Right ventricle myocardium inferior (tissue), 1 donor: ENCODE measurements at regions not wholly inside any gene's neighbourhood (a gene's known extent, or its start where the extent isn't known, plus 50 kb on each side); places are given as distances from the start of the nearest gene placed in this dataset.

Source experiments
- ATAC-seq: fragments of 200-7000 bp; cut with Tn5 transposase; one replicate; pipeline ENCODE4 v1.9.1; 2020; ENCODE audit warnings: mild to moderate bottlenecking, moderate library complexity
- DNase-seq: peaks from one replicate; pipeline ENCODE4 v3.0.0; 2021; ENCODE audit errors: missing footprints
- intact Hi-C: fragments of 100-400 bp; cut with DNase I; formaldehyde crosslinking; loops from one replicate; pipeline ENCODE4 v1.11.0; 2022
- donor health status: DM: no; HTN: yes; CAD: no; lungs with severe emphysema.

DNA sequence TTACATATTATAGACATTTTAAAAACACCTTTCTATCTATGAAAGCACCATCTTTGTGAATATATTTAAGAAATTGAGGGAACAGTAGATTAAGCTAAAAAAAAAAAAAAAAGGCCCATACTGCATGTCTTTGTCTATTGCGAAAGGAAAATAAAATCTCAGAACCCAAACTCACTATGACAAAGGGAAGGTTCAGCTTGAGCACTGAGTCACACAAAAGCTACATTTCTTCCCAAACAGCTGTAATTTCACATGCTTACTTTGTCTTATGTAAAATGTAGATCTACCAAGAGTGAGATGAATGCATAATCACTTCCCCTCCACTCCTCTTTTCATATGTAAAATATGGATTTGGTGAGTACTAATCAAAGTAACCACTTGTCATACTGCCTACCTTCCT is 640.1 kb upstream of the KLF12 start:
- intact Hi-C loops = no loop called here
- ATAC-seq (no peak), DNase-seq (no peak)

GRCh38 chr13:74773248-74773647 is 639.0 kb upstream of the KLF12 start:
- DNase-seq = no peak
- ATAC-seq = no peak
- intact Hi-C loops = no loop called here

GRCh38 chr13:74771964-74772363 is 637.8 kb upstream of the KLF12 start:
- ATAC-seq (no peak), DNase-seq (no peak)
- intact Hi-C loops = no loop called here

DNA sequence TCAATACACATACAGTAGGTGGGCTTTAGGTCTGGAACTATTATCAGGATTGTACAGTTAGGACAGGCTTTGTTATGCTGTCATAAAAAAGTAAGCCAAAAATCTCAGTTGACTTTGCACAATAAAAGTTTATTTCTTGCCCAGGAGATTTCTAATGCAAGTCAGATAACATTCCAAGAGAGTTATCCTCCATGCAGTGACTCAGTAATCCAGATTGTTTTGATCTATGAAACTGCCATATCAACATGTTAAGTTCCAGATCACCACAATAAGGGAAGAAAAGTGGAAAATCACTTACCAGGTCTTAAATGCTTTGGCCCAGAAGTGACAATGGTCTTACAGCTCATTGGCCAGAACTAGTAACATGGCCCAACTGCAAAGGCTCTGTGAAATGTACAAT is 636.2 kb upstream of the KLF12 start:
- no peak for DNase-seq
- peak; percentile 31 for ATAC-seq
- intact Hi-C loops = no loop called here

GRCh38 chr13:74769333-74769732 is 635.1 kb upstream of the KLF12 start:
- intact Hi-C loops = no loop called here
- DNase-seq (no peak), ATAC-seq (no peak)

DNA sequence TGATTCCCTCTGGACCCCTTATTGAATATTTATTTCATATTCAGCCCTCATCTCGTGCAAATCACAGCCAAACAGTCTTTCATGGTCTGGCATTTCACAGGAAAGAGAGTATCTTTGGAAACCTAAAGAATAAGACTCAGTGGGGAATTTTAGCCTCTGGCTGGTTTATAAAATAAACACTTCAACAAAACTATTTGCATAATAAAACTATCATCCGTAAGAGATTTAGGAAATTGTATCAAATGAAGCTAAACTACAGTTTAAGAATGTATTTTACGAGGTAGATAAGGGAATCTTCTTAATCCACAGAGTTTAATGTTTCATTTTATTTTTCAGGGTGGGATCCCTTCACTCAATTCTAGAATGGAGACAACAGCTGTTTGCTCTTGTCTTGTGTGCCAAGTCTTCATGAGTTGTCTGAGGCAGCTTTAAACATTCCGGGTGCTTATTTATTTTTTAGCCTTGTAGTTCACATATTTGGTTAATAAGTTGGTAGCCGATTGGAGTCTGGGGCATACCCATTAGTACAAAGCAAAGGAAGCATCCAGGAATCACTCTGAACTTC is 634.4 kb upstream of the KLF12 start:
- no peak for DNase-seq
- ATAC-seq = no peak
- intact Hi-C loops = no loop called here

- intact Hi-C loops = no loop called here
- no peak for ATAC-seq
- no peak for DNase-seq
Measured at GRCh38 chr13:74767050-74767449, 632.8 kb upstream of the KLF12 start.

GRCh38 chr13:74765955-74766354 is 631.8 kb upstream of the KLF12 start:
- ATAC-seq (no peak), DNase-seq (no peak)
- intact Hi-C loops = no loop called here

GRCh38 chr13:74761801-74762757 is 627.9 kb upstream of the KLF12 start:
- ATAC-seq (no peak), DNase-seq (no peak)
- intact Hi-C loops = no loop called here

- DNase-seq (no peak), ATAC-seq (no peak)
- intact Hi-C loops = no loop called here
Measured at GRCh38 chr13:74758188-74758587, 624.0 kb upstream of the KLF12 start.

- intact Hi-C loops = no loop called here
- ATAC-seq = no peak
Measured at GRCh38 chr13:74755065-74755464, 620.9 kb upstream of the KLF12 start.

GRCh38 chr13:74751739-74752138 is 617.5 kb upstream of the KLF12 start:
- DNase-seq (peak; percentile 42), ATAC-seq (no peak)
- intact Hi-C loops = no loop called here

More at GRCh38 chr13:74755065-74755464, 620.9 kb upstream of the KLF12 start:
- DNase-seq = no peak

GRCh38 chr13:74747186-74747955 is 613.2 kb upstream of the KLF12 start:
- intact Hi-C loops = no loop called here
- ATAC-seq = no peak
- DNase-seq = no peak

DNA sequence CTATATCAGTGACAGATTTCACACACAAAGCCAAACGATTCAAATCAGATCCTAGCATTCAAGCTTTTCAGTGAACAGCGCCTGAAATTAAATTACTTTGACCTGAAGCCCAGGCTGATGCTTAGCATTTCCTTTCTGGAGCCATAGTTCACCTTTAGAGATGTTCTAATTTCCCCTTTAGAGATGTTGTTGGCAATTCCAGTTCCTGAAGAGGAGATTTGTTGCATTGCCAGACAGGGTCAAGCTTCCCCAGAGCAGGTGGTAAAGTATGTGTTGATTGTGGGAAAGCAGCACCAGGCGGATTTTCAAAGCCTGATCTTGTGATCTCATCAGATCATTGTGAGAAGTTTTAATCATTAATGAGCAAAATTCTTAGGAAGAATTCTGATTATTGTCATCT is 609.8 kb upstream of the KLF12 start:
- intact Hi-C loops = no loop called here
- DNase-seq (no peak), ATAC-seq (no peak)

GRCh38 chr13:74741732-74742131 is 607.5 kb upstream of the KLF12 start:
- DNase-seq = no peak
- no peak for ATAC-seq
- intact Hi-C loops = no loop called here

- intact Hi-C loops = no loop called here
- no peak for DNase-seq
- no peak for ATAC-seq
Measured at GRCh38 chr13:74732736-74733385, 598.7 kb upstream of the KLF12 start.

GRCh38 chr13:74731731-74732130 is 597.5 kb upstream of the KLF12 start:
- ATAC-seq (no peak), DNase-seq (no peak)
- intact Hi-C loops = no loop called here

GRCh38 chr13:74730556-74731331 is 596.5 kb upstream of the KLF12 start:
- DNase-seq (no peak), ATAC-seq (no peak)
- intact Hi-C loops = no loop called here

- intact Hi-C loops = no loop called here
- DNase-seq (no peak), ATAC-seq (no peak)
Measured at GRCh38 chr13:74726206-74726605, 592.0 kb upstream of the KLF12 start.
